22Rv1 (cell line): ENCODE measurements at regions not wholly inside any gene's neighbourhood (a gene's known extent, or its start where the extent isn't known, plus 50 kb on each side); places are given as distances from the start of the nearest gene placed in this dataset.

ENCODE experiments used
- H3K27ac ChIP-seq: fragments of 450-650 bp; 2 replicates; pipeline ENCODE4 v1.5.1; 2017
- CTCF ChIP-seq: fragments of 450-650 bp; IDR thresholded peaks from 2 replicates; pipeline ENCODE4 v1.5.1; 2017; ENCODE audit warnings: mild to moderate bottlenecking
- ZFX ChIP-seq: fragments of 450-650 bp; IDR thresholded peaks from 2 replicates; pipeline ENCODE4 v1.6.1; 2017; ENCODE audit warnings: antibody characterized with exemption, borderline replicate concordance

- TF ChIP-seq ZFX (no peak), CTCF (no peak)
- no peak overlapping the region for H3K27ac ChIP-seq
Measured at GRCh38 chr18:39205565-39206195, 1640.1 kb upstream of the CELF4 start.

- no peak overlapping the region for H3K27ac ChIP-seq
- no peak for TF ChIP-seq CTCF
- TF ChIP-seq ZFX = no peak
Measured at GRCh38 chr18:39200153-39200552, 1634.6 kb upstream of the CELF4 start.

- no peak overlapping the region for H3K27ac ChIP-seq
- TF ChIP-seq CTCF (no peak), ZFX (no peak)
Measured at GRCh38 chr18:39199231-39199855, 1633.7 kb upstream of the CELF4 start.

GRCh38 chr18:39198376-39198775 is 1632.8 kb upstream of the CELF4 start:
- TF ChIP-seq CTCF (no peak), ZFX (no peak)
- H3K27ac ChIP-seq = no peak overlapping the region

- no peak for TF ChIP-seq CTCF
- no peak for TF ChIP-seq ZFX
- no peak overlapping the region for H3K27ac ChIP-seq
Measured at GRCh38 chr18:39191931-39192330, 1626.3 kb upstream of the CELF4 start.

GRCh38 chr18:39191058-39191457 is 1625.5 kb upstream of the CELF4 start:
- no peak overlapping the region for H3K27ac ChIP-seq
- no peak for TF ChIP-seq CTCF

GRCh38 chr18:39190508-39190907 is 1624.9 kb upstream of the CELF4 start:
- TF ChIP-seq ZFX (no peak), CTCF (no peak)
- no peak overlapping the region for H3K27ac ChIP-seq
